NCI-H187 treated with DMSO at 0.1 percent for 48 hours (cell line): ENCODE measurements at regions not wholly inside any gene's neighbourhood (a gene's known extent, or its start where the extent isn't known, plus 50 kb on each side); places are given as distances from the start of the nearest gene placed in this dataset.

Experiments used
- DNase-seq: peaks from one replicate; lab custom pipeline; 2025; lab: John Stamatoyannopoulos, UW

DNA sequence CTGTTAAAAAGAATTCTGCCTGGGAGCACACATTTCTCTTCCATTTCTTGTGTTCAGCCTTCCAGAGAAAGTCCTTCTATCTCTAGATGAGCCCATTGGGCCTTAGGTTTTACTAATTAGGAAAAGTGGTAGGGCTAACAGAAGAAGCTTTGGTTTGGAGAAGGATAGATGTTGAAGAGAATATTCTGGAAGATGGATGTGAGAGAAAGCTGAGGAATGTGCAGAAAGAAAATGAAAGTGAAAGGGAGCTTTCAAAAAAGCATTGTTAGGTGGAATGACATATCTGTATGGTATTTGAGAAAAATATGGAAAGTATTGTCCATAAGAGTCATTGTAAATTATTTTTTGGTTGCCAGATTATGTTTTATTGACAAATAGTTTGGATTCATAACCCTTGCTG lies 474.8 kb upstream of the SLIT2 start:
- DNase-seq: no peak

- DNase-seq: peak; percentile 11
Measured at GRCh38 chr4:19776021-19776459, 475.7 kb upstream of the SLIT2 start.

DNA sequence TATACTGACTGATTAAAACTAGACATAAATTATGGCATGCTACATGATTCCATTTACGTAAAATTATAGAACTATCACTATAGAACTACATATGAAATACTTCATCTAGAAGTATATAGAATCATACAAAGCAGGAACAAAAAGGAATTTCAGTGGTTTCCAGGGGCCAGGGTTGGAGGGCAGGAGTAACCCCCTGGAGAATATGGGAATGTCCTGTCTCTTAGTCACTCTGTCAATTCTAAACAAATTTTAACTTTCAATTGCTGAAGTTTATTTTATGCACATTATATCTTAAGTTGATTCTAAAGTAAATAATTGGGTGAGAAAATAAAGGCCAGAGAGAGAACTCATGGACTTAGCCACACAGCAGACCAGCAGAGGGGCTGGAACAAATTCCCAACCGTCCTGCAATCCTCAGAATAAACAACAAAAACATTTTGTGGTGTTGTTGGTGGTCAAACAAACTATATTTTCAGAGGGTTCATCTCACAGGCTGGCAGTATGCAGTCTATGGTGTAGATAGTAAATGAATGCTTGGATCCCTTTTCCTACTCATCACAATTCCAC lies 476.9 kb upstream of the SLIT2 start:
- DNase-seq: no peak

DNA sequence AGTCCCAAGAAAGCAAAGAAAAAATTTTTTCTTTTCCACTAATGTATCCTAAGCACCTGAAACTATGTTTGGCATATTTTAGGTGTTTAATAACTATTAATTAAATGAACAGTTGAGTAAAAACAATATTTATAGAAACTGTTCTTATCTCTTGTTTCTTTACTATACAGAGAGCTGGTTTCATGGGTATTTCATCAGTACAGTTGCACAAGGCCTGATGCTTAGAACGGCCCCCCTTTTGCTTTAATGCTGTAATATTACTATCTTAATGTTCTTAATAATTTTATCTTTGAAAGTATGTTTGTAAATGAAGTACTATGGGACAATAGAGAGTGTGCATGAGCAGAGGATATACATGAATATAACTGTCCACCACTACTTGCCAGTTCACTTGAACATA lies 479.1 kb upstream of the SLIT2 start:
- no peak for DNase-seq

- no peak for DNase-seq
Measured at GRCh38 chr4:19756661-19757060, 495.0 kb upstream of the SLIT2 start.

DNA sequence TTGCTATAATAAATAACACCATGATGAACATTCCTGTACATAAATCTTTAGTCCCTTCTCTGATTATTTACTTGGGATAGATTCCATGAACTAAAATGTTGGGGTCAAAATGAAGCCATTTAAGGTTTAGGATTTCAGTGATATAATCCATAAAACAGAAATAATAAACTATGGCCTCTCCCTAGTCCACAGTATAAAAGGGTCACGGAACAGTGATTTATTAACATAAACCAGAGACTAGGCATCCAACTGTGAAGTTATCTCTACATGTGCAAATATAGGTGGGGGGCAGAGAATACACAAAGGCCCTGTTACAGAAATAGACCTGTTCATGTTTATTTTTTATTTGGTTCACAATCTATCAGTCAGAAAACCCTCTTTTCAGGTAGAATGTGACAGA lies 499.1 kb upstream of the SLIT2 start:
- DNase-seq: no peak

- DNase-seq: no peak
Measured at GRCh38 chr4:19748519-19749479, 502.9 kb upstream of the SLIT2 start.

- DNase-seq: no peak
Measured at GRCh38 chr4:19746377-19746776, 505.3 kb upstream of the SLIT2 start.

DNA sequence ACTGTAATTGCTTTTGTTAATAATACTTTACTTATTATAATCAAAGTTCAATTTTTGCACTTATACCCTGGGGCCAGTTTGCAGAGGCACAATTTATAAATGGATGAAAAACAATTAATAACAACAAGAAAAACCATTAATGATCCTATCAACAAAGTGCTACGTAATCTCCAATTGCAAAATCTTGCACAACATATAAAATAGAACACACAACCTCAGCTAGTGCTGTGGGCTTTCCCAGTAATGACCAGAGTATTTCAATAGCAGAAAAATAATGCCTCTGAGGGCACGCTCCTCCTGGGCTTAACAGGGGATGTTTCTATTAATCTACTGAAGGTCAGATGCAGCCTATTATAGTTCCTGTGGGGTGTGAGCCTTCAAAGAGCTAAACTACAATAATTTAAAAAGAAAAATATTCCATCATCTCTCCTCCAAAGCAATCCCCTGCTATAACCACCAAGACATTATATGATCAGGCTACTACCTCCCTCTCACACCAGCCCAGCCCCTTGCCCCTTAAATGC lies 508.5 kb upstream of the SLIT2 start:
- DNase-seq: no peak

GRCh38 chr4:19739101-19739651 lies 512.5 kb upstream of the SLIT2 start:
- DNase-seq: no peak

DNA sequence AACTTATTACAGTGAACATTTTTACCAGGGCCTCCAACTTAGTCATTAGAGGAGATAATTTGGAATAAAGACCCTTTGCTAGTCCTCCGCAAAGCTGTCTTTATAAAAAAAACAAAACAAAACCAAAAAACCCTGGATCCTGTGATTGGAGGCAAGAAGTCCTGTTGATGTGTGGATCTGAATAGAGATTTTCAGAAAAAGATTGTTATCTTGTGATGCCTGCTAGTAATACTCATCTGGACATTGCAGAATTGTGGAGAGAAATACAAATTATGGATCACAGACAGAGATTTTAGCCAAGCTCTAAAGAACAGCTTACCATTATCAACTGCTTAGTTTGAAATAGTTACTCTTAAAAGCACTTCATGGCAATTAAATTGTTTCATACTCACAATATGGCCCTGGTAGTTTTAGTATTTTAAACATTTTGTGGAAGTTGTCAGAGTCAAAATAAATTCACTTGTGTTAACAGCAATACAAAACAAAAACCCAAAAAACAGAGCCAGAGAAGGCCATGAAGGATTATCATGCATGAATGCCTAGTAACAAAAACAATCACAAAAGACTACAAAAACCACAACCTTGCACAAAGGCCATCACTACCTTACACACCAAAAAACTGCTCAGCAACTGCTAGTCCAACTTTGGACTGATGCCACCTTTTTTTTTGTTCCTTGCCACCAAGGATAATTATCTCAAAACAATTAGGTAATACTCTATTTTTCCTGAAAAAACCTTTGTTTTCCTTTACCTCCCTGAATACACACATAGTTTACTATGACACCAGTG lies 514.5 kb upstream of the SLIT2 start:
- DNase-seq: no peak

GRCh38 chr4:19735012-19735411 lies 516.7 kb upstream of the SLIT2 start:
- no peak for DNase-seq

- no peak for DNase-seq
Measured at GRCh38 chr4:19729886-19730651, 521.6 kb upstream of the SLIT2 start.

GRCh38 chr4:19728773-19729172 lies 522.9 kb upstream of the SLIT2 start:
- no peak for DNase-seq

GRCh38 chr4:19727141-19727540 lies 524.6 kb upstream of the SLIT2 start:
- DNase-seq: no peak

DNA sequence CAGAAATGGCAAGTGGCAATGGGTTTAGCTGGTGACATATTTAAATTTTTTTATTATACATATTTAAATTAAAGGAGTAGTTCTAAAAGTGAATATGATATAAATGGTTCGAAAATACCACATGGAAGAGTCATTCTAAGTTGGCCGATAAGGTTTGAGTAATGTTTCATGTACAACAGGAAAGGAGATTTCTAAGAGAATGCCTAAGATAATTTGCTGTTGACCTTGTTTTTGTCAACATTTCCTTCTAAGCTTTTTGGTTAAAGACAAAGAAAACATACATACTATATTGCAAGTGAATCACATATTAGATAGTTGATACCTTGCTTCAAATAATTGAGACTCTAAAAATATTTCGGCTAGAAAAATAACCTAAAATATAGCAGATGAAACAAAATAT lies 526.6 kb upstream of the SLIT2 start:
- no peak for DNase-seq

DNA sequence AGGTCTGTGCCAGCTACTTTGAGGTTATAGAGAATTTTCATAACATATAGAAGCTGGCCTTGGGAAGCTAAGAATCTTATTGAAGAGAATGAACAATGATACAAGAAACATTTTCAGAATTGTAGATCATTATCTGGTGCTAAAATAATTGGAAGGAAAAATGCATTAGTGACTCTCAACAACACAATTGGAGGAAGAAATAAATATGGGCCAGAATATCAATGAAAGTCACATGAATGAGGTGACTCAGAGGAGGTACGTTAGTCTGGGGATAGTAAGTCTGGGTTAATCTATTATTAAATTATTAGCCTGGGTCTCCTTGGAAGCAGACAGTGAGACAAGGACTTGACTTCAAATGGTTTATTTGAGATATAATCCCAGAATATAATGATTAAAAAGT lies 529.3 kb upstream of the SLIT2 start:
- no peak for DNase-seq

- DNase-seq: no peak
Measured at GRCh38 chr4:19721587-19721986, 530.1 kb upstream of the SLIT2 start.

GRCh38 chr4:19720610-19721009 lies 531.1 kb upstream of the SLIT2 start:
- no peak for DNase-seq

GRCh38 chr4:19720190-19720589 lies 531.5 kb upstream of the SLIT2 start:
- no peak for DNase-seq

DNA sequence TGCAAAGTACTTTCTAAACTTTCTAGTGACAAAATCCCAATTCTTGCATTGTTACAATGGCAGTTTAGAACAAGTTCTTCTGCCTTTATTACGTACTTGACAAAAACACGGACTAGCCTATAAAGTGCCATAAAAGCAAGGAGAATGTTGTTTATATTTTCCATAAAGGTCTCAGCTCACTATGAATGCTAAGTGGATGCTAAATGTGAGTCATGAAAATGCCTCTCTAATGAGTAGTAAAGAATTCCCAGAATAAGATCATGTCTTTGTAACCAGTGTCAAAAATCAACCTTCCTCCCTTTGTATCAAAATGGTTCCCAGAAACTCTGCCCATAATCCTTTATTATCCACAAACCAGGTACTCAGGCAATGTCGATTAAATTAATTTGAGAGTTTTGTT lies 539.8 kb upstream of the SLIT2 start:
- no peak for DNase-seq
